Prostate gland (tissue), 2 donors: ENCODE measurements at regions not wholly inside any gene's neighbourhood (a gene's known extent, or its start where the extent isn't known, plus 50 kb on each side); places are given as distances from the start of the nearest gene placed in this dataset.
"Not testable (repeated sequence)": the region's sequence is repeated elsewhere in the genome, so short reads cannot be mapped to it uniquely, and the experiment has no call there.

Experiments used
- DNase-seq: peaks from one replicate; pipeline ENCODE4 v3.0.0-alpha.2; 2019; ENCODE audit warnings: low spot score
- H3K27ac ChIP-seq, 2 donors: fragments of 200-600 bp; sonication (generic); 2 replicates each; pipeline ENCODE4 v1.5.1; 2017 to 2019
- H3K27me3 ChIP-seq: fragments of 200-600 bp; sonication (generic); replicated peaks from 2 replicates; pipeline ENCODE4 v1.5.1; 2019; ENCODE audit not compliant: insufficient read depth
- H3K36me3 ChIP-seq, 2 donors: fragments of 200-600 bp; sonication (generic); 1 replicate in 1 of 2; 2 replicates in 1 of 2; pipeline versions ENCODE4 v1.5.1 to v1.8.1; 2017 to 2019
- H3K4me1 ChIP-seq: fragments of 200-600 bp; sonication (generic); replicated peaks from 2 replicates; pipeline ENCODE4 v1.5.1; 2019
- H3K4me3 ChIP-seq, 2 donors: fragments of 200-600 bp; sonication (generic); 2 replicates each; pipeline ENCODE4 v1.5.1; 2017 to 2019
- H3K9me3 ChIP-seq: fragments of 200-600 bp; sonication (generic); 2 replicates; pipeline ENCODE4 v1.5.1; 2017
- CTCF ChIP-seq, 4 experiments: fragments of 200-600 bp in 2 of 4; fragments of 450-650 bp in 2 of 4; sonication (generic) in 2 of 4; IDR thresholded peaks; 1 replicate in 3 of 4; 2 replicates in 1 of 4; pipeline ENCODE4 v1.5.1; 2016 to 2019; ENCODE audit warnings: antibody characterized with exemption in 4 of 4, mild to moderate bottlenecking in 2 of 4, moderate library complexity in 2 of 4
- POLR2A ChIP-seq: fragments of 450-650 bp; IDR thresholded peaks from one replicate; pipeline ENCODE4 v1.6.1; 2016; ENCODE audit warnings: antibody characterized with exemption, mild to moderate bottlenecking
- POLR2AphosphoS5 ChIP-seq: sonication (generic); formaldehyde crosslinking; IDR thresholded peaks from one replicate; pipeline ENCODE4 v1.6.1; 2017; ENCODE audit warnings: antibody characterized with exemption
- WGBS: methylation state at CpG from one replicate; pipeline ENCODE4 v1.1.5; 2018; 5-methylcytosine and 5-hydroxymethylcytosine counted together
- intact Hi-C: fragments of 100-400 bp; cut with DNase I; formaldehyde crosslinking; loops from one replicate; pipeline ENCODE4 v1.14.2; 2022

- H3K9me3 ChIP-seq, result no peaks in the 10 kb centered on the region
- no peak for DNase-seq
- H3K36me3 ChIP-seq, result no peaks in the 10 kb centered on the region
- no peaks in the 10 kb centered on the region for H3K27me3 ChIP-seq
- H3K27ac ChIP-seq, result no peak overlapping the region
- TF ChIP-seq CTCF (IDR thresholded peaks at IDR 0.05) (no peak), POLR2AphosphoS5 (no peak), POLR2A (no peak)
- over 99% methylated on average over 13 of the region's 13 CpGs for WGBS
- no peaks in the 10 kb centered on the region for H3K4me1 ChIP-seq
- no peak overlapping the region for H3K4me3 ChIP-seq
- intact Hi-C loops, result no loop called here
Observed at GRCh38 chr9:108394726-108395125, 461.1 kb downstream of the ACTL7B start.

GRCh38 chr9:108393481-108394001, 462.2 kb downstream of the ACTL7B start:
- intact Hi-C loops, H3K4me1 ChIP-seq: not testable (repeated sequence)
- WGBS, result 98% methylated on average over 31 of the region's 31 CpGs

DNA sequence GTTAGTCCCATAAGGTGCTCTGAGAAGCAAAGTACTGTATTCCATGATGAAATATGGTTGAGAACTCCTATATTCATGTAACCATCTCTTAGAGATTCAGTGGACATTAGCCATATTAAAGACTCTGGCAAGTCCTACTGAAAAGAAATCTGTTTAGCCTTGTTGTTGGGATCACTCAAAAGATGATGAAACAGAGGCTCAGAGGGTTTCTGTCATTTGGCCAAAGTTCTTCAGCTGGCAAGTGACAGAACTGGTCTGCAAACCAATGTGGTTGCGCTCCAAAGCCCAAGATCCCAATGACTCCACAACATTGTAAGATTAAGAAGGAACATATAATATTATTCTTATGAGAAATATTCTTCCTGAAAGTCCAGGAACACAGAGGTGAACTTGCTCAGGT, 462.9 kb downstream of the ACTL7B start:
- WGBS, result 100% methylated on average over 1 of the region's 1 CpG
- TF ChIP-seq CTCF (IDR thresholded peaks at IDR 0.05), result no peak
- TF ChIP-seq POLR2AphosphoS5, result no peak
- TF ChIP-seq POLR2A, result no peak
- intact Hi-C loops, result no loop called here
- Histone ChIP-seq H3K27me3 (no peaks in the 10 kb centered on the region), H3K4me1 (no peaks in the 10 kb centered on the region), H3K9me3 (no peaks in the 10 kb centered on the region), H3K4me3 (no peak overlapping the region), H3K36me3 (no peaks in the 10 kb centered on the region), H3K27ac (no peak overlapping the region)
- DNase-seq, result no peak

More at GRCh38 chr9:108393481-108394001, 462.2 kb downstream of the ACTL7B start:
- not testable (repeated sequence) for H3K27ac ChIP-seq, DNase-seq, H3K27me3 ChIP-seq, H3K9me3 ChIP-seq, H3K4me3 ChIP-seq, H3K36me3 ChIP-seq

GRCh38 chr9:108389056-108389455, 466.7 kb downstream of the ACTL7B start:
- Histone ChIP-seq H3K27ac (no peak overlapping the region), H3K4me1 (no peaks in the 10 kb centered on the region), H3K27me3 (no peaks in the 10 kb centered on the region), H3K9me3 (no peaks in the 10 kb centered on the region), H3K4me3 (no peak overlapping the region), H3K36me3 (no peaks in the 10 kb centered on the region)
- intact Hi-C loops, result no loop called here
- TF ChIP-seq POLR2A, result no peak
- no peak for TF ChIP-seq POLR2AphosphoS5
- no peak for TF ChIP-seq CTCF (IDR thresholded peaks at IDR 0.05)
- no peak for DNase-seq
- 94% methylated on average over 1 of the region's 1 CpG for WGBS

- intact Hi-C loops, result no loop called here
- TF ChIP-seq POLR2AphosphoS5, result no peak
- WGBS, result 52% methylated on average over 1 of the region's 1 CpG
- H3K27ac ChIP-seq, result no peak overlapping the region
- no peaks in the 10 kb centered on the region for H3K27me3 ChIP-seq
- H3K36me3 ChIP-seq, result no peaks in the 10 kb centered on the region
- H3K4me3 ChIP-seq, result no peak overlapping the region
- no peaks in the 10 kb centered on the region for H3K4me1 ChIP-seq
- no peak for DNase-seq
- no peaks in the 10 kb centered on the region for H3K9me3 ChIP-seq
Observed at GRCh38 chr9:108386859-108387384, 468.9 kb downstream of the ACTL7B start.

DNA sequence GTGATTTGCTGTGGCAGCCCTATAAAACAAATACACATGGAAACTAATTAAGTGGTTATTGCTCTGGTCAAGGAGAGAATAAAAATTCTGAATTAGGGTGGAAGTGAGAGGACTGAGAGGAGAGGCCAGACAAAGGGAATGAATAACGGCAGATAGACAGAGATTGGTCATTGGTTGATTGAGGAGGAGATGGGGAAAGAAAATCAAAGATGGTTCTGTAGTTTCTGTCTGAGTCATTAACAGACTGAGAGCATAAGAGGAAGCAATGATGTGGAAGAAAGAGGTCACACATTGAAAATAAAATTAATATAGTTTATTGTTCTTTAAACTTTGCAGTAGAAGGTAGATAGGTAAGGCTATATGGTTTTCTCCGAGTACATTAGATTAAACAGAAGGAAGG, 469.8 kb downstream of the ACTL7B start:
- H3K27me3 ChIP-seq, result no peaks in the 10 kb centered on the region
- H3K36me3 ChIP-seq, result no peaks in the 10 kb centered on the region
- no peaks in the 10 kb centered on the region for H3K9me3 ChIP-seq
- no peak for DNase-seq
- TF ChIP-seq POLR2AphosphoS5 (no peak), CTCF (IDR thresholded peaks at IDR 0.05) (no peak), POLR2A (no peak)
- H3K4me3 ChIP-seq, result no peak overlapping the region
- no peaks in the 10 kb centered on the region for H3K4me1 ChIP-seq
- no peak overlapping the region for H3K27ac ChIP-seq
- 87% methylated on average over 2 of the region's 2 CpGs for WGBS
- intact Hi-C loops, result no loop called here
